ENCODE measurements at regions not wholly inside any gene's neighbourhood (a gene's known extent, or its start where the extent isn't known, plus 50 kb on each side); places are given as distances from the start of the nearest gene placed in this dataset.

- no peak for TF ChIP-seq CTCF (IDR thresholded peaks at IDR 0.05; ENCODE audit: insufficient read depth, missing control alignments)
- no peak for DNase-seq (ENCODE audit: insufficient read length, low spot score)
- no peak for FAIRE-seq
Observed at GRCh38 chr1:29626726-29627125, 390.4 kb downstream of the PTPRU start.

- TF ChIP-seq CTCF (IDR thresholded peaks at IDR 0.05; ENCODE audit: insufficient read depth, missing control alignments): no peak
- DNase-seq (ENCODE audit: insufficient read length, low spot score) (no peak), FAIRE-seq (no peak)
Observed at GRCh38 chr1:29626066-29626465, 389.7 kb downstream of the PTPRU start.

- DNase-seq (ENCODE audit: insufficient read length, low spot score) (no peak), FAIRE-seq (no peak)
- no peak for TF ChIP-seq CTCF (IDR thresholded peaks at IDR 0.05; ENCODE audit: insufficient read depth, missing control alignments)
Observed at GRCh38 chr1:29625084-29625420, 388.7 kb downstream of the PTPRU start.

GRCh38 chr1:29624320-29625083, 388.2 kb downstream of the PTPRU start:
- DNase-seq (ENCODE audit: insufficient read length, low spot score): no peak
- FAIRE-seq: no peak
- no peak for TF ChIP-seq CTCF (IDR thresholded peaks at IDR 0.05; ENCODE audit: insufficient read depth, missing control alignments)

GRCh38 chr1:29623501-29623900, 387.2 kb downstream of the PTPRU start:
- FAIRE-seq: no peak
- no peak for DNase-seq (ENCODE audit: insufficient read length, low spot score)
- TF ChIP-seq CTCF (IDR thresholded peaks at IDR 0.05; ENCODE audit: insufficient read depth, missing control alignments): no peak

- TF ChIP-seq CTCF (IDR thresholded peaks at IDR 0.05; ENCODE audit: insufficient read depth, missing control alignments): no peak
- no peak for DNase-seq (ENCODE audit: insufficient read length, low spot score)
- no peak for FAIRE-seq
Observed at GRCh38 chr1:29621826-29622435, 385.6 kb downstream of the PTPRU start.

GRCh38 chr1:29620631-29621030, 384.3 kb downstream of the PTPRU start:
- TF ChIP-seq CTCF (IDR thresholded peaks at IDR 0.05; ENCODE audit: insufficient read depth, missing control alignments): no peak
- DNase-seq (ENCODE audit: insufficient read length, low spot score): no peak
- FAIRE-seq: no peak

All from D721Med (cell line).